H1 (cell line): ENCODE measurements at regions not wholly inside any gene's neighbourhood (a gene's known extent, or its start where the extent isn't known, plus 50 kb on each side); places are given as distances from the start of the nearest gene placed in this dataset.

ENCODE experiments used
- TF ChIP-seq, protein P1 (sequence below): fragments of 300-600 bp; sonication (generic); IDR thresholded peaks from 2 replicates; pipeline ENCODE4 v1.7.1; 2012; ENCODE audit warnings: low read length, moderate library complexity, mild to moderate bottlenecking, inconsistent platforms; ENCODE audit not compliant: insufficient replicate concordance

DNA sequence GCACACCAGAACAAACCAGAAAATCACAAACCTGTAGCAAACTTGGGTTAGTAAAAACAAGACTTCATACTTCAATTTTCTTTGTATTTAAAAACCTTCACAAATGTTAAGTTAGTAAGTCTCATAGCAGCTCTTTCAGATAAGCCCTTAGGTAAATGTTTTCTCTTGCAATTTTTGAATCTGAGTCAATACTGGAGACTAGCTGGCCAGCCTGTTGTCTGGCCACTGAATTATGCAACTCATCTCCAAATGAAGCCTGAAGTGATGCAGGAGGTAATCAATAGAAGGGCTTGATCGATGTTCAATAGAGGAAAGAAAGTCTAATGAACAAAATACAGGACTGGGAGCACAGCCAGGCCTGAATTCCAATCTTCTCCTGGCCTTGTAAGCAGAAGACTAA is 465.2 kb downstream of the LRIG3 start (continued):
- TF ChIP-seq, protein P1, sequence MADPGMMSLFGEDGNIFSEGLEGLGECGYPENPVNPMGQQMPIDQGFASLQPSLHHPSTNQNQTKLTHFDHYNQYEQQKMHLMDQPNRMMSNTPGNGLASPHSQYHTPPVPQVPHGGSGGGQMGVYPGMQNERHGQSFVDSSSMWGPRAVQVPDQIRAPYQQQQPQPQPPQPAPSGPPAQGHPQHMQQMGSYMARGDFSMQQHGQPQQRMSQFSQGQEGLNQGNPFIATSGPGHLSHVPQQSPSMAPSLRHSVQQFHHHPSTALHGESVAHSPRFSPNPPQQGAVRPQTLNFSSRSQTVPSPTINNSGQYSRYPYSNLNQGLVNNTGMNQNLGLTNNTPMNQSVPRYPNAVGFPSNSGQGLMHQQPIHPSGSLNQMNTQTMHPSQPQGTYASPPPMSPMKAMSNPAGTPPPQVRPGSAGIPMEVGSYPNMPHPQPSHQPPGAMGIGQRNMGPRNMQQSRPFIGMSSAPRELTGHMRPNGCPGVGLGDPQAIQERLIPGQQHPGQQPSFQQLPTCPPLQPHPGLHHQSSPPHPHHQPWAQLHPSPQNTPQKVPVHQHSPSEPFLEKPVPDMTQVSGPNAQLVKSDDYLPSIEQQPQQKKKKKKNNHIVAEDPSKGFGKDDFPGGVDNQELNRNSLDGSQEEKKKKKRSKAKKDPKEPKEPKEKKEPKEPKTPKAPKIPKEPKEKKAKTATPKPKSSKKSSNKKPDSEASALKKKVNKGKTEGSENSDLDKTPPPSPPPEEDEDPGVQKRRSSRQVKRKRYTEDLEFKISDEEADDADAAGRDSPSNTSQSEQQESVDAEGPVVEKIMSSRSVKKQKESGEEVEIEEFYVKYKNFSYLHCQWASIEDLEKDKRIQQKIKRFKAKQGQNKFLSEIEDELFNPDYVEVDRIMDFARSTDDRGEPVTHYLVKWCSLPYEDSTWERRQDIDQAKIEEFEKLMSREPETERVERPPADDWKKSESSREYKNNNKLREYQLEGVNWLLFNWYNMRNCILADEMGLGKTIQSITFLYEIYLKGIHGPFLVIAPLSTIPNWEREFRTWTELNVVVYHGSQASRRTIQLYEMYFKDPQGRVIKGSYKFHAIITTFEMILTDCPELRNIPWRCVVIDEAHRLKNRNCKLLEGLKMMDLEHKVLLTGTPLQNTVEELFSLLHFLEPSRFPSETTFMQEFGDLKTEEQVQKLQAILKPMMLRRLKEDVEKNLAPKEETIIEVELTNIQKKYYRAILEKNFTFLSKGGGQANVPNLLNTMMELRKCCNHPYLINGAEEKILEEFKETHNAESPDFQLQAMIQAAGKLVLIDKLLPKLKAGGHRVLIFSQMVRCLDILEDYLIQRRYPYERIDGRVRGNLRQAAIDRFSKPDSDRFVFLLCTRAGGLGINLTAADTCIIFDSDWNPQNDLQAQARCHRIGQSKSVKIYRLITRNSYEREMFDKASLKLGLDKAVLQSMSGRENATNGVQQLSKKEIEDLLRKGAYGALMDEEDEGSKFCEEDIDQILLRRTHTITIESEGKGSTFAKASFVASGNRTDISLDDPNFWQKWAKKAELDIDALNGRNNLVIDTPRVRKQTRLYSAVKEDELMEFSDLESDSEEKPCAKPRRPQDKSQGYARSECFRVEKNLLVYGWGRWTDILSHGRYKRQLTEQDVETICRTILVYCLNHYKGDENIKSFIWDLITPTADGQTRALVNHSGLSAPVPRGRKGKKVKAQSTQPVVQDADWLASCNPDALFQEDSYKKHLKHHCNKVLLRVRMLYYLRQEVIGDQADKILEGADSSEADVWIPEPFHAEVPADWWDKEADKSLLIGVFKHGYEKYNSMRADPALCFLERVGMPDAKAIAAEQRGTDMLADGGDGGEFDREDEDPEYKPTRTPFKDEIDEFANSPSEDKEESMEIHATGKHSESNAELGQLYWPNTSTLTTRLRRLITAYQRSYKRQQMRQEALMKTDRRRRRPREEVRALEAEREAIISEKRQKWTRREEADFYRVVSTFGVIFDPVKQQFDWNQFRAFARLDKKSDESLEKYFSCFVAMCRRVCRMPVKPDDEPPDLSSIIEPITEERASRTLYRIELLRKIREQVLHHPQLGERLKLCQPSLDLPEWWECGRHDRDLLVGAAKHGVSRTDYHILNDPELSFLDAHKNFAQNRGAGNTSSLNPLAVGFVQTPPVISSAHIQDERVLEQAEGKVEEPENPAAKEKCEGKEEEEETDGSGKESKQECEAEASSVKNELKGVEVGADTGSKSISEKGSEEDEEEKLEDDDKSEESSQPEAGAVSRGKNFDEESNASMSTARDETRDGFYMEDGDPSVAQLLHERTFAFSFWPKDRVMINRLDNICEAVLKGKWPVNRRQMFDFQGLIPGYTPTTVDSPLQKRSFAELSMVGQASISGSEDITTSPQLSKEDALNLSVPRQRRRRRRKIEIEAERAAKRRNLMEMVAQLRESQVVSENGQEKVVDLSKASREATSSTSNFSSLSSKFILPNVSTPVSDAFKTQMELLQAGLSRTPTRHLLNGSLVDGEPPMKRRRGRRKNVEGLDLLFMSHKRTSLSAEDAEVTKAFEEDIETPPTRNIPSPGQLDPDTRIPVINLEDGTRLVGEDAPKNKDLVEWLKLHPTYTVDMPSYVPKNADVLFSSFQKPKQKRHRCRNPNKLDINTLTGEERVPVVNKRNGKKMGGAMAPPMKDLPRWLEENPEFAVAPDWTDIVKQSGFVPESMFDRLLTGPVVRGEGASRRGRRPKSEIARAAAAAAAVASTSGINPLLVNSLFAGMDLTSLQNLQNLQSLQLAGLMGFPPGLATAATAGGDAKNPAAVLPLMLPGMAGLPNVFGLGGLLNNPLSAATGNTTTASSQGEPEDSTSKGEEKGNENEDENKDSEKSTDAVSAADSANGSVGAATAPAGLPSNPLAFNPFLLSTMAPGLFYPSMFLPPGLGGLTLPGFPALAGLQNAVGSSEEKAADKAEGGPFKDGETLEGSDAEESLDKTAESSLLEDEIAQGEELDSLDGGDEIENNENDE = no peak
